ACC112 (cell line): ENCODE measurements at regions not wholly inside any gene's neighbourhood (a gene's known extent, or its start where the extent isn't known, plus 50 kb on each side); places are given as distances from the start of the nearest gene placed in this dataset.

Experiments used
- H2AFZ ChIP-seq: fragments of 200-600 bp; sonication (generic); one replicate; pipeline ENCODE4 v1.6.0; 2017; ENCODE audit warnings: antibody characterized with exemption, low read length; ENCODE audit not compliant: unreplicated experiment
- H3K27ac ChIP-seq: fragments of 200-600 bp; sonication (generic); 2 replicates; pipeline ENCODE4 v1.5.1; 2014; ENCODE audit warnings: low read depth, mild to moderate bottlenecking, antibody characterized with exemption, low read length, moderate library complexity
- H3K27me3 ChIP-seq: fragments of 200-600 bp; sonication (generic); 2 replicates; pipeline ENCODE4 v1.6.1; 2014; ENCODE audit warnings: mild to moderate bottlenecking, antibody characterized with exemption, low read length, moderate library complexity, mixed read lengths; ENCODE audit not compliant: insufficient read depth
- H3K36me3 ChIP-seq: fragments of 200-600 bp; sonication (generic); 2 replicates; pipeline ENCODE4 v1.6.1; 2016; ENCODE audit warnings: mild to moderate bottlenecking, antibody characterized with exemption, low read length, moderate library complexity, mixed read lengths; ENCODE audit not compliant: insufficient read depth
- H3K4me1 ChIP-seq: fragments of 200-600 bp; sonication (generic); one replicate; pipeline ENCODE4 v1.6.1; 2016; ENCODE audit warnings: low read length, mixed read lengths; ENCODE audit not compliant: insufficient read depth, unreplicated experiment, control insufficient read depth
- H3K4me3 ChIP-seq: fragments of 200-600 bp; sonication (generic); 2 replicates; pipeline ENCODE4 v1.5.1; 2014; ENCODE audit warnings: mild to moderate bottlenecking, low read depth, low read length
- H3K79me2 ChIP-seq: fragments of 200-600 bp; sonication (generic); one replicate; pipeline ENCODE4 v1.6.0; 2016; ENCODE audit warnings: low read length; ENCODE audit not compliant: control insufficient read depth, unreplicated experiment, insufficient read depth

DNA sequence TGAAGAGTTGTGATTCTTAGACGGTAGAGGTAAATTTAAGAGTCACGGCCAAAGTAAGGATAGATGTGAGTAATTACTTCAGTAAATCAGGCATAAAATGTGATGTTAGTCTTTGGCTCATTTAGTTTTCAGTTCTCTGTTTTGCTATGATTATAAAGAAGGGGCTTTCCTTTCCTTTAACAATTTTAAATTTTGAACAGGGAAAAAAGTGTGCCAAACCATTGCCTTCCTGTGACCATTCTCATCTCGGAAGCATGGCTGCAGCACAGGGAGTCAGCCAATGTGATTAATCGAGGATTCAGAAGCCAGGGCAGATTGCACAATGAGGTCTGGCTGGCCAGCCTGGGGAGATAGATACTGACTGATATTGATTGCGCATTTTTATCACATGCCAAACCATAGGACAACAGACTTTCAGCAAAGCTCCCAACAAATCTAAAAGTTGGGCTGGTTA lies 480.2 kb upstream of the PRICKLE1 start:
- peak overlapping the region; percentile 29 for H3K4me3 ChIP-seq
- no peaks in the 10 kb centered on the region for H3K79me2 ChIP-seq
- no peaks in the 10 kb centered on the region for H3K36me3 ChIP-seq
- H2AFZ ChIP-seq: peak overlapping the region; percentile 71
- H3K27me3 ChIP-seq: no peaks in the 10 kb centered on the region
- H3K27ac ChIP-seq: no peak overlapping the region
- peaks cover 9% of the 10 kb centered on the region for H3K4me1 ChIP-seq

DNA sequence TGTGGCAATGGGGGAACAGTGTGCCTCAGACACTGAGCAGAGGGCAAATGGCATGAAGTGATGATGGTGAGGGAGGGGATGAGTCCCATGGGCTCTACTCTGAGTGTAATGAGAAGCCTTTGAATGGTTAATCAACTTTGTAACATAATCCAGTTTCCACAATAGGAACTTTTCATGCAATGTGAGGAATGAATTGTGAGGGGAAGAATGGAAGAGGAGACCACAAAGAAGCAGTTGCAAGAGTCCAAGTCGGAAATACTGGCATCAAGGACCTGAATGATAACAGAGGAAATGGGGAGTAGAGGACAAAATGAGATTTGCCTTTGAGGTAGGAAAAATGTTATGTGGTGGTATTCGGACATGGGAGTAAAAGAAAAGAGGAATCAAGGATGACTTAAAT lies 476.9 kb upstream of the PRICKLE1 start:
- Histone ChIP-seq H3K79me2 (no peaks in the 10 kb centered on the region), H3K27ac (no peak overlapping the region), H2AFZ (no peak overlapping the region), H3K4me3 (no peak overlapping the region), H3K36me3 (no peaks in the 10 kb centered on the region), H3K27me3 (no peaks in the 10 kb centered on the region), H3K4me1 (peaks cover 9% of the 10 kb centered on the region)

DNA sequence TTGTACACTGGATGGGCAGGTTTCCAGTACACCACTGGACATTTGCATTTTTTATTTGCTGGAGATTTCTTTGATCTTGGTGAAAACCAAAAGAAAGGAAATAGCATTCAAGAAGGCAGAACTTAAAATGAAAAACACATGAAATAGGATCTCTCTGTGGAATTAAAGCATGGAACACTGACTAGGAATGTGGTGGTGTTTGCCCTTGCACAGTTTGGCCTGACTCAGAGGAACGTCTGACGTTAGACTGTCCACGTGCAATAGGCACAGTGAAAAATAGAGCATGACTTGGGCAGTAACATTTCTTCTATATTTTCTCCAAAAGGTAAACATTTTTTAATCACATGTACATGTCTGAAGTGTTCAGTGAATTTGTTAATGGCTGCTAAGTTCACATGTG lies 474.1 kb upstream of the PRICKLE1 start:
- no peaks in the 10 kb centered on the region for H3K36me3 ChIP-seq
- H3K79me2 ChIP-seq: no peaks in the 10 kb centered on the region
- no peaks in the 10 kb centered on the region for H3K4me1 ChIP-seq
- H3K4me3 ChIP-seq: no peak overlapping the region
- no peak overlapping the region for H3K27ac ChIP-seq
- H3K27me3 ChIP-seq: no peaks in the 10 kb centered on the region
- peak overlapping the region; percentile 41 for H2AFZ ChIP-seq

DNA sequence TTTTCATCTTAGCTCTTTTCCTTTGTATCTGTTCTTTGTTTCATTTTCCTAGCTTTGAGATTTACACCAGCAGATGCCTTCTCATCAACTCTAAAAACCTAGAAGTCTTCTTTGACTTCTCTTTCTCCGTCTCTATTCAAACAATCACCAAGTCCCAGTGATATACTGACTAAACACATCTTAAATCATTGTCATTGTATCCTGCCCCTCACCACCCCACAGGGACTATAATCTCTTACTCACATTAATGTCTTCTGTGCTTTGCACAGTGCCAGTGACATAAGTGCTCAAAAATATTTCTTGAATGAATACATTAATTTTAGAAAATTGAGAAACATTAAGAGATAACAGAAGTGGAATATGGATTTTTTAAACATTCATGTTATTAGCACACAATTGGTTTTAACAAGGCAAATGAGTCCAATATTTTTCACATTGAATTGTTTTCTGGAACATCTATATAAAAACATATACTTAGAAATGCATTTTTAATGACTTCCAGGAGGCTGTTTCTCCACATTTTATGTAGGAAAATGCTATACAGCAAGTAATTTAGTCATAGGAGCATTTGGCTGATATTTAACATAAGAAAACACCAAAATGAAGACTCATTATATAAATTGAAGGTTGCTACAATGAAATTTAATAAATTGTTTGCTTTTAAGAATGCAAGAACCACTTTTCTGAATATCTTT lies 472.8 kb upstream of the PRICKLE1 start:
- Histone ChIP-seq H3K4me1 (no peaks in the 10 kb centered on the region), H3K79me2 (no peaks in the 10 kb centered on the region), H3K27me3 (no peaks in the 10 kb centered on the region), H3K27ac (no peak overlapping the region), H3K4me3 (no peak overlapping the region), H3K36me3 (no peaks in the 10 kb centered on the region), H2AFZ (peak overlapping the region; percentile 1)

DNA sequence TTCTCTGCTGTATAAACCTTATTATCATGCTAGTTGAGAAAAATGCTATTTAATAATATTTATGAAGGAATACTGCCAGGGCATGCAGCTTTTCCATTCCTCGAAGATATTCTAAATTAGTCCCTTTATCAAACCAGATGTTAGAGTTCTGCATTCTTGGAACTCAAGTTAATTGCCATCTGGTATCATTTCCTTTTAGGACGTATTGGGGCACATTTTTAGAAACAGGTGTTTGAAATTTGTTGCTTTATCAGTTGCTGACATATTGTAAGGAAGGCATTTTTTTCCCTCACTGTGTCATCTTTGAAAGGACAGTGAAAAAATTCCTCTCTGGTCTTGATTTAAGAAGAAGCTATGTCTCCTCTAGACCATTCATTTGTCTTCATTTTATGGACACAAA lies 471.2 kb upstream of the PRICKLE1 start:
- H3K27ac ChIP-seq: no peak overlapping the region
- H3K4me3 ChIP-seq: no peak overlapping the region
- H3K79me2 ChIP-seq: no peaks in the 10 kb centered on the region
- H3K36me3 ChIP-seq: no peaks in the 10 kb centered on the region
- H2AFZ ChIP-seq: no peak overlapping the region
- no peaks in the 10 kb centered on the region for H3K4me1 ChIP-seq
- no peaks in the 10 kb centered on the region for H3K27me3 ChIP-seq

DNA sequence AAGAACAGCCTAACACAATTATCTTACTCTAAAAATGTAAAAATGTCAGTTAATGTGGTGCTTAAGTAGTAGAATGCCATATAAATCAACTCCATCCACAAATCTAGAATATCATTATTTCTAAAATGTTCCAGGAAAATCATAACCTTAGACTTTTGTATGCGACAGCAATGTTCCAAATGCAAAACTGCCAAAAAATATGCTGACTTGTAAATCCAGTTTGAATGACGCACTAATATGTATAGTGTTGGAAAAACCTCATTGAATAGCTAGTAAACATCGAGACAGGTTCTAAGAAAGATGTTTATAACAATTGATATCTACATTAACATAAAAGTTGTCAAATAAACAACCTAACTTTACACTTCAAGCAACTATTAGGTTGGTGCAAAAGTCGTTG lies 469.1 kb upstream of the PRICKLE1 start:
- Histone ChIP-seq H3K4me1 (no peaks in the 10 kb centered on the region), H3K79me2 (no peaks in the 10 kb centered on the region), H3K27me3 (no peaks in the 10 kb centered on the region), H2AFZ (no peak overlapping the region), H3K27ac (no peak overlapping the region), H3K4me3 (no peak overlapping the region), H3K36me3 (no peaks in the 10 kb centered on the region)

DNA sequence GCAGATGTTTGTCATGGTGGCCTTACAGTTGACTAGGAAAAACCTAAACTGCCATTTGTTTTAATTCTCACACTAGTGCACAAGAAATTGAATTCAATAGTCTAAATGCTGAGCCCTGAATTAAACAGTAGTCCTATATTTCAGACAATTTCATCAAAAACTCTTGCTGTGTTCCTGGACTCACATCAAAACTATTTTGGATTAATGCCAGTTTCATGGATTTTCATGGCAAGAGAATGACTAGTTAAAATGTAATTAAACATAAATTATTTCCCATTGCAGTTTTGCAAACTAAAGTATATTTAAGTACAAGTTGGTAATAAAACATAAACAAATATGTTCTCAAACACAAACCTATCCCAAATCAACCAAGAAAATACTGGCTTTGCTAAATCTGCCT lies 468.0 kb upstream of the PRICKLE1 start:
- no peak overlapping the region for H3K27ac ChIP-seq
- no peaks in the 10 kb centered on the region for H3K27me3 ChIP-seq
- H2AFZ ChIP-seq: no peak overlapping the region
- H3K36me3 ChIP-seq: no peaks in the 10 kb centered on the region
- H3K4me3 ChIP-seq: no peak overlapping the region
- no peaks in the 10 kb centered on the region for H3K79me2 ChIP-seq
- no peaks in the 10 kb centered on the region for H3K4me1 ChIP-seq

DNA sequence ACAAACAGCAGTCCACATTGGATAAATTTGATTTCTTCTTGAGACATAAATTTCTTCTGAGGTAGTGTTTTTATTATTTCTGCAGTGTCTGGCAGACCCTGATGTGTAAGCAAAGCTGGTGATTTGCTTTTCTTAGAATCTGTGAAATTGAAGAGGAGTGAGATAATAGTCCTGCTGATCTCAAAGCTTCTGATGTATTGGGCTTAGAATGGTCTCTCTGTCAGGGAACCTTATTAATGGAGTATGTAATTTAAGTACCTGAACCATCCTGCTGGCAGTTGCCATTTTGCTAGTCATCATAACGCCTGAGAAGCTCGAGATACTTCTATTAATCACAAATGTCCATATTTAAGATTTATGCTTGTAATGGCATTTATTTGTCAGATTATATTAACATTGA lies 464.5 kb upstream of the PRICKLE1 start:
- no peak overlapping the region for H3K4me3 ChIP-seq
- H3K79me2 ChIP-seq: no peaks in the 10 kb centered on the region
- no peaks in the 10 kb centered on the region for H3K4me1 ChIP-seq
- H3K27ac ChIP-seq: no peak overlapping the region
- H3K36me3 ChIP-seq: no peaks in the 10 kb centered on the region
- no peak overlapping the region for H2AFZ ChIP-seq
- H3K27me3 ChIP-seq: no peaks in the 10 kb centered on the region

DNA sequence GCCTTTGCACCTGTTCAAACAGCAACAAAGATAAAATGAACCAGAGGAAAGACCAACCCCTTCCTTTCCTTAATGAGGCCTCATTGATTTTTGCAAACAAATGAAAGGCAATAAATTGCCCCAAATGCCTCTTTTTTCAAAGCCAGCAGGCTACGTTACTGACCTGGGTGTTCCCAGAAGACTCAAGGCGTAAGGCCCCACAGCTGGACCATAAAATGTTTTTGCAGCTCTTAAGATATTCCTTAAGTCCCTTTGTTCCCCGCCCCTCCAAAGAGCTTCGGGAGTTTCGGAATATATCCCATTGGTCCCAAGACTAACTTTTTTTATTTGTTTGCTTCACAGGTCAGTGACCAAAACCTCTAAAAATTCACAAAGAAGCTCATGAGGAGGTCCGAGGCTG lies 462.9 kb upstream of the PRICKLE1 start:
- Histone ChIP-seq H3K79me2 (no peaks in the 10 kb centered on the region), H3K36me3 (no peaks in the 10 kb centered on the region), H2AFZ (no peak overlapping the region), H3K4me3 (no peak overlapping the region), H3K4me1 (no peaks in the 10 kb centered on the region), H3K27me3 (no peaks in the 10 kb centered on the region), H3K27ac (no peak overlapping the region)

DNA sequence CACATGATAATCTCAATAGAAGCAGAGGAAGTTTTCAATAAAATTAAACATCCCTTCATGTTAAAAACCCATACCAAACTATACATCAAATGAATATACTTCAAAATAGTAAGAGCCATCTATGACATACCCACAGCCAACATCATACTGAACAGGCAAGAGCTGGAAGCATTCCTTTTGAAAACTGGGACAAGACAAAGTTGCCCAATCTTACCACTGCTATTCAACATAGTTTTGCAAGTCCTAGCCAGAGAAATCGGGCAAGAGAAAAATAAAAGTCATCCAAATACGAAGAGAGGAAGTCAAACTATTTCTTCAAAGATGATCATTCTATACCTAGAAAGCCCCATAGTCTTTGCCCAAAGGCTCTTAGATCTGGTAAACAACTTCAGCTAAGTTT lies 454.7 kb upstream of the PRICKLE1 start:
- Histone ChIP-seq H3K27ac (no peak overlapping the region), H3K79me2 (no peaks in the 10 kb centered on the region), H3K27me3 (no peaks in the 10 kb centered on the region), H3K4me3 (no peak overlapping the region), H3K36me3 (no peaks in the 10 kb centered on the region), H3K4me1 (no peaks in the 10 kb centered on the region), H2AFZ (no peak overlapping the region)

DNA sequence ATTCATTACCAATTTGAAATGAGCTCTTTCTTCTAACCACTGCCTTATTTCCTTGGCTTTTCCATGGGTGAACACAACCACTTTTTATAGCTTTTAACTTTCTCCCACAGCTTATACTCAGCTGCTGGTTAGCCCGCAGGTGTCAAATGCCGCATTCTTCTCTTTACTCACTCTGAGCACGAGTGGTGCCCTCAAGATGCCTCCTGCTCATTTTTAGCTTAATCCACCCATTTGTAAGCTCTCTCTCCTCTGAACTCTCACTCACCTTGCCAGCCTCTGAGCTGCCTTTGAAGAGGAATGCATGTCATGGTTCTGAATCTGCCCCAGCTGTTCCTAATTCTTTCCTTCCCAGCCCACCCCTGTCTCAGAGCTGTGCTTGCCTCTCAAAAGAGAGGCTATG lies 449.4 kb upstream of the PRICKLE1 start:
- Histone ChIP-seq H3K27me3 (no peaks in the 10 kb centered on the region), H3K79me2 (no peaks in the 10 kb centered on the region), H3K4me3 (no peak overlapping the region), H3K4me1 (no peaks in the 10 kb centered on the region), H3K27ac (no peak overlapping the region), H2AFZ (no peak overlapping the region), H3K36me3 (no peaks in the 10 kb centered on the region)
